Uterus (tissue), 3 donors: ENCODE measurements at regions not wholly inside any gene's neighbourhood (a gene's known extent, or its start where the extent isn't known, plus 50 kb on each side); places are given as distances from the start of the nearest gene placed in this dataset.

Experiments used
- DNase-seq, 2 donors: peaks; one replicate each; pipeline ENCODE4 v3.0.0-alpha.2; 2019 to 2020
- H3K27ac ChIP-seq, 2 donors: fragments of 200-600 bp; sonication (generic); 1 replicate in 1 of 2; 2 replicates in 1 of 2; pipeline ENCODE4 v1.5.1; 2016 to 2018
- H3K27me3 ChIP-seq, 2 donors: fragments of 200-600 bp; sonication (generic); one replicate each; pipeline ENCODE4 v1.5.1; 2018 to 2019; ENCODE audit warnings: control low read depth in 1 of 2
- H3K36me3 ChIP-seq, 2 donors: fragments of 200-600 bp; sonication (generic); one replicate each; pipeline ENCODE4 v1.5.1; 2019; ENCODE audit warnings: control low read depth in 1 of 2
- H3K4me1 ChIP-seq, 2 donors: fragments of 200-600 bp; sonication (generic); one replicate each; pipeline ENCODE4 v1.5.1; 2018 to 2019; ENCODE audit warnings: control low read depth in 1 of 2
- H3K4me3 ChIP-seq, 2 donors: fragments of 200-600 bp; sonication (generic); 1 replicate in 1 of 2; 2 replicates in 1 of 2; pipeline ENCODE4 v1.5.1; 2018 to 2019; ENCODE audit warnings: mild to moderate bottlenecking in 1 of 2
- H3K9me3 ChIP-seq, 2 donors: fragments of 200-600 bp; sonication (generic); one replicate each; pipeline ENCODE4 v1.5.1; 2019; ENCODE audit warnings: control low read depth in 1 of 2
- POLR2A ChIP-seq, 2 donors: fragments of 450-650 bp; IDR thresholded peaks; one replicate each; pipeline ENCODE4 v1.6.1; 2016; ENCODE audit warnings: antibody characterized with exemption in 2 of 2, mild to moderate bottlenecking in 1 of 2, moderate library complexity in 1 of 2
- intact Hi-C: fragments of 100-400 bp; cut with DNase I; formaldehyde crosslinking; loops from one replicate; pipeline ENCODE4 v1.15.1; 2023; ENCODE audit warnings: low total_unique reads
- TF ChIP-seq, protein P1 (sequence below), 4 experiments: fragments of 200-600 bp in 2 of 4; fragments of 450-650 bp in 2 of 4; sonication (generic) in 2 of 4; IDR thresholded peaks; one replicate each; pipeline ENCODE4 v1.5.1; 2016 to 2019; ENCODE audit warnings: antibody characterized with exemption in 4 of 4, mild to moderate bottlenecking in 2 of 4, moderate library complexity in 1 of 4
- donor health status: DM: yes; HTN: yes; CAD: no.

DNA sequence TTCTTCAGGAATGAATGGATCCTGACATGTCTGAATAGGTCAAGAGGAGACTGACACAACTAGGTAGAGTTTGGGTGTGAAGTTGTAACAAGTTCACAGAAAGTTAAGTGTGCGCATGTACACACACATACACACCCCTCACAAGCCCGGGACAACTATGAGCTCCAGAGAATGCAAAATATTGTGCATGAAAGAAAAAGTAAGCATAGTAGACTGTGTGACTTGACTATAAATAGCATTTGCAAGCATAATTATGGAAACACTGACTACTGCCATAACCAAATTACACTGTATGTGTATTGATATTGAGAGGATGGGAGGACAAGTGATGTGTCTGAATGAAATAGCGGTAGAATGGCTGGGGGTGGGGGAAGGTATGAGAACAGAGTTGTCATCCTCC, 157.1 kb upstream of the NCK2 start:
- H3K27ac ChIP-seq = no peak overlapping the region
- no peaks in the 10 kb centered on the region for H3K27me3 ChIP-seq
- no peaks in the 10 kb centered on the region for H3K4me1 ChIP-seq
- TF ChIP-seq POLR2A (IDR thresholded peaks at IDR 0.05) = no peak
- TF ChIP-seq, protein P1, sequence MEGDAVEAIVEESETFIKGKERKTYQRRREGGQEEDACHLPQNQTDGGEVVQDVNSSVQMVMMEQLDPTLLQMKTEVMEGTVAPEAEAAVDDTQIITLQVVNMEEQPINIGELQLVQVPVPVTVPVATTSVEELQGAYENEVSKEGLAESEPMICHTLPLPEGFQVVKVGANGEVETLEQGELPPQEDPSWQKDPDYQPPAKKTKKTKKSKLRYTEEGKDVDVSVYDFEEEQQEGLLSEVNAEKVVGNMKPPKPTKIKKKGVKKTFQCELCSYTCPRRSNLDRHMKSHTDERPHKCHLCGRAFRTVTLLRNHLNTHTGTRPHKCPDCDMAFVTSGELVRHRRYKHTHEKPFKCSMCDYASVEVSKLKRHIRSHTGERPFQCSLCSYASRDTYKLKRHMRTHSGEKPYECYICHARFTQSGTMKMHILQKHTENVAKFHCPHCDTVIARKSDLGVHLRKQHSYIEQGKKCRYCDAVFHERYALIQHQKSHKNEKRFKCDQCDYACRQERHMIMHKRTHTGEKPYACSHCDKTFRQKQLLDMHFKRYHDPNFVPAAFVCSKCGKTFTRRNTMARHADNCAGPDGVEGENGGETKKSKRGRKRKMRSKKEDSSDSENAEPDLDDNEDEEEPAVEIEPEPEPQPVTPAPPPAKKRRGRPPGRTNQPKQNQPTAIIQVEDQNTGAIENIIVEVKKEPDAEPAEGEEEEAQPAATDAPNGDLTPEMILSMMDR (IDR thresholded peaks at IDR 0.05) = no peak
- DNase-seq = no peak
- no peaks in the 10 kb centered on the region for H3K36me3 ChIP-seq
- intact Hi-C loops = no loop called here
- H3K4me3 ChIP-seq = no peak overlapping the region
- H3K9me3 ChIP-seq = no peaks in the 10 kb centered on the region

DNA sequence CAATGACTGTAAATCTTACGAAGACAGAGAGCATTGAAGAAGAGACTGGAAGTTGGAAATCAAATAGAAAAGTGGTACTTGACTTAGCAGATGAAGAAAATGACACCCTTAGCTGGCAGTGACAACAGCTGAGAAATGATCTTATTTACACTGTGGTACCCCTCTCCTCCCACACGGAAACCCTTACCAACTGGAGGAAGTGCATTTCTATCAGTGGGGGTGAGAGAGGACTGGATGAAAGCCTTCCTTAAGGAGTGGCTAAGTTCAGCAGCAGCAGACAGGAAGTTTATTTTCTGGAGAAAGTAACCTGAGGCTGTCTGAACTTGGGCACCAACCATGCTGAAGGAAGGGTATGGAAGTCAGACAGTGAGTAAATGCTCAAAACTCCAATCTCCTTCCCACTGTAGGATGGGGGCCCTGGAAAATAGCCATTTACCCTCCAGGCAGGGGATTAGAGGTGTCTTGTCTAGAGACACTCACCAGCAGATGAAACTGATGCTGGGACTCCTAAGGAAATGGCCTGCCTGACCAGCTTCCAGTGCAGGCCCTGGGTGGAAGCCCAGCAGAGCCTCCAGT, 160.2 kb upstream of the NCK2 start:
- TF ChIP-seq, protein P1 (IDR thresholded peaks at IDR 0.05) = no peak
- no peak for TF ChIP-seq POLR2A (IDR thresholded peaks at IDR 0.05)
- DNase-seq = no peak
- H3K27me3 ChIP-seq = no peaks in the 10 kb centered on the region
- no peaks in the 10 kb centered on the region for H3K9me3 ChIP-seq
- intact Hi-C loops = no loop called here
- no peaks in the 10 kb centered on the region for H3K4me1 ChIP-seq
- H3K4me3 ChIP-seq = no peak overlapping the region
- no peak overlapping the region for H3K27ac ChIP-seq
- H3K36me3 ChIP-seq = no peaks in the 10 kb centered on the region

DNA sequence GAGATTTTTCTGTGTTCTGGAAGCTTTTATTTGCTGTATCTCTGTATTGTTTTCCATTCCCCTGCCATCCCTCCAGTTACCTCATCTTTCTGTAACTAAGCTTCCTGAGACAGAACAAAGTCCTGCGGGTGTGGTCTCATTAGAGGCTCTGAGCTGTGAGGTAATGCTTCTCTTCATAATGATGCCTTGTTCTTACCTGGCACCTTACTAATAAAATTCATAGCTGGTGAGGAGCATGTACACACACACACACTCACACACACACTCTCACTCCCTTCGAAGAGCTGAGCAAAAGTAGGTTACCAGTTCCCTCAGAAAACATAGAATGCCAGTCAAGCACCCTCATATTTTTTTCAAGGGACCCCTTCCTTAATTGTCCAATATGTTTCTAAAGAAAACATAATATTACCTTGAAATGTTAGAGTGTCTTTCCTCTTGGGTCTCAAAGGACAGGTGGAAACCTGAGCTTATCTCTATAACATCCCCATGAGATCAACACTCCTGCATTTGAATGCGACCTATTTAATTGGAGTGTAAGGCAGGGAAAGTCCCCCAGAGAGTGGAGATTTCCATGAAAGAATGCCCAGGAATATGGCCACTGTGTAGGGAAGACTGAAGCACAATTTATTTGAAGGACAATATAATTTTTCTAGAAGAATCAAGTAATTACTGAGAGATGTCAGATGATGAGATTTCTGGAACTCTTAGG, 161.6 kb upstream of the NCK2 start:
- intact Hi-C loops = no loop called here
- DNase-seq = no peak
- no peak for TF ChIP-seq POLR2A (IDR thresholded peaks at IDR 0.05)
- TF ChIP-seq, protein P1 (IDR thresholded peaks at IDR 0.05) = no peak
- Histone ChIP-seq H3K9me3 (no peaks in the 10 kb centered on the region), H3K36me3 (no peaks in the 10 kb centered on the region), H3K27ac (no peak overlapping the region), H3K4me1 (no peaks in the 10 kb centered on the region), H3K27me3 (no peaks in the 10 kb centered on the region), H3K4me3 (no peak overlapping the region)

DNA sequence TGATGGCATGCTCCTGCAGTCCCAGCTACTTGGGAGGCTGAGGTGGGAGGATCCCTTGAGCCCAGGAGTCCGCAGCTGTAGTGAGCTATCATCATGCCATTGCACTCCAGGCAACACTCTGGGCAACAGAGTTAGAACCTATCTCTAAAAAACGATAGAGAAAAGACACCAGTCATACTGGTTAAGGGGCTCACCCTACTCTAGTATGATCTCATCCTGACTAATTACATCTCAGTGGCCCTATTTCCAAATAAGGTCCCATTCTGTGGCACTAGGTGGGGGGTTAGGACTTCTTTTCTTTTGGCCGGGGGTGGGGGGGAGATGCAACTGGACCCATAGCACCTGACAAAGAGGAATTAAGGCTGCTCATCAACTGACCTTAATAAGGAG, 163.2 kb upstream of the NCK2 start:
- no peak overlapping the region for H3K27ac ChIP-seq
- H3K27me3 ChIP-seq = no peaks in the 10 kb centered on the region
- no peak overlapping the region for H3K4me3 ChIP-seq
- H3K4me1 ChIP-seq = no peaks in the 10 kb centered on the region
- no peaks in the 10 kb centered on the region for H3K36me3 ChIP-seq
- TF ChIP-seq, protein P1 (IDR thresholded peaks at IDR 0.05) = no peak
- TF ChIP-seq POLR2A (IDR thresholded peaks at IDR 0.05) = no peak
- no peak for DNase-seq
- intact Hi-C loops = no loop called here
- no peaks in the 10 kb centered on the region for H3K9me3 ChIP-seq

DNA sequence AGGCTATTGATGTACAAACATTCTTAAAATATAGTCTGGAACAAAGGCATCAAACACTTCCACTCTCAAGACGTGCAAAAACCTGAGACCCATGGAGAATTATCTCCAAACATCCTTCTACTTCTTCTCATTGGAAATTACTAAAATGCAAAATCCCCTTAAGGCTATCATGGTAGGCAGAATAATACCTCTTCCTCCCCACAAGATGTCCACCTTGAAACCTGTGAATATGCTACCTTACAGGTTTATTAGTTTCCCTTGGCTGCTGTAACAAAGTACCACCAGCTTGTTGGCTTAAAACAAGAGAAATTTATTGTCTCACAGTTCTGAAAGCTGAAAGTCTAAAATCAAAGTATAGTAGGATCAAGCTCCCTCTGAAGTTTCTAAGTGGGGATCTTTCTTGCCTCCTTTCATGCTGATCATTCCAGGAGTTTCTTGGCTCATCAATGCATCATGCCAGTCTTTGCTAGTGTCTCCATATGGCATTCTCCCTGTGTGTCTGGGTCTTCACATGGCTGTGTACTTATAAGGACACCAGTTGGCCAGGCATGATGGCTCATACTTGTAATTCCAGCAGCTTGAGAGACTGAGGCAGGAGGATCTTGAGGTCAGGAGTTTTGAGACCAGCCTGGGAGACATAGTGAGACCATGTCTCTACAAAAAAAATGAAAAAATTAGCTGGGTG, 163.7 kb upstream of the NCK2 start:
- no peaks in the 10 kb centered on the region for H3K4me1 ChIP-seq
- H3K4me3 ChIP-seq = no peak overlapping the region
- TF ChIP-seq POLR2A (IDR thresholded peaks at IDR 0.05) = no peak
- DNase-seq = no peak
- intact Hi-C loops = no loop called here
- no peak overlapping the region for H3K27ac ChIP-seq
- no peaks in the 10 kb centered on the region for H3K9me3 ChIP-seq
- no peaks in the 10 kb centered on the region for H3K27me3 ChIP-seq
- no peaks in the 10 kb centered on the region for H3K36me3 ChIP-seq
